Liver (tissue), 8 donors: ENCODE measurements at regions not wholly inside any gene's neighbourhood (a gene's known extent, or its start where the extent isn't known, plus 50 kb on each side); places are given as distances from the start of the nearest gene placed in this dataset.

Experiments used
- DNase-seq: peaks from one replicate; pipeline ENCODE4 v3.0.0-alpha.2; 2017; ENCODE audit warnings: low spot score
- H3K27ac ChIP-seq, 2 donors: one replicate each; pipeline ENCODE4 v1.7.0; 2013; ENCODE audit warnings: inconsistent platforms in 2 of 2, low read length in 2 of 2, control low read depth in 1 of 2, low read depth in 1 of 2, mild to moderate bottlenecking in 1 of 2
- H3K27me3 ChIP-seq, 4 donors: one replicate each; pipeline versions ENCODE4 v1.6.1 to v1.7.0; 2013; ENCODE audit warnings: low read length in 3 of 4, inconsistent platforms in 1 of 4, mild to moderate bottlenecking in 1 of 4, moderate library complexity in 1 of 4; ENCODE audit not compliant: control insufficient read depth in 4 of 4, insufficient read depth in 4 of 4
- H3K36me3 ChIP-seq, 4 donors: one replicate each; pipeline versions ENCODE4 v1.6.1 to v1.7.0; 2013; ENCODE audit warnings: low read length in 3 of 4, mild to moderate bottlenecking in 3 of 4, low read depth in 1 of 4, moderate library complexity in 1 of 4; ENCODE audit not compliant: control insufficient read depth in 4 of 4, insufficient read depth in 3 of 4
- H3K4me1 ChIP-seq, 4 donors: one replicate each; pipeline versions ENCODE4 v1.6.1 to v1.7.0; 2013; ENCODE audit warnings: low read length in 3 of 4, mild to moderate bottlenecking in 3 of 4, moderate library complexity in 1 of 4; ENCODE audit not compliant: control insufficient read depth in 4 of 4, insufficient read depth in 4 of 4
- H3K4me3 ChIP-seq, 3 donors: one replicate each; pipeline versions ENCODE4 v1.6.1 to v1.7.0; 2013; ENCODE audit warnings: low read length in 3 of 3, control low read depth in 1 of 3, low read depth in 1 of 3, mild to moderate bottlenecking in 1 of 3
- H3K9ac ChIP-seq, 2 donors: one replicate each; pipeline ENCODE4 v1.7.0; 2013; ENCODE audit warnings: low read length in 2 of 2, mild to moderate bottlenecking in 2 of 2, moderate library complexity in 2 of 2, control low read depth in 1 of 2, low read depth in 1 of 2
- H3K9me3 ChIP-seq, 4 donors: one replicate each; pipeline versions ENCODE4 v1.6.1 to v1.7.0; 2013; ENCODE audit warnings: low read length in 3 of 4; ENCODE audit not compliant: control insufficient read depth in 4 of 4
- ATF3 ChIP-seq: IDR thresholded peaks from 2 replicates; pipeline ENCODE4 v1.6.1; 2016; ENCODE audit warnings: antibody characterized with exemption
- EGR1 ChIP-seq, 2 donors: IDR thresholded peaks; 2 replicates each; pipeline ENCODE4 v1.6.1; 2016 to 2018; ENCODE audit warnings: antibody characterized with exemption in 2 of 2, low read depth in 2 of 2
- FOXA1 ChIP-seq: IDR thresholded peaks from 2 replicates; pipeline ENCODE4 v1.6.1; 2016; ENCODE audit warnings: antibody characterized with exemption
- FOXA2 ChIP-seq: IDR thresholded peaks from 2 replicates; pipeline ENCODE4 v1.6.1; 2016; ENCODE audit warnings: antibody characterized with exemption
- GABPA ChIP-seq, 2 donors: IDR thresholded peaks in 1 of 2; conservative IDR thresholded peaks in 1 of 2; 2 replicates each; pipeline ENCODE4 v1.6.1; 2016; ENCODE audit warnings: antibody characterized with exemption in 2 of 2, mild to moderate bottlenecking in 1 of 2, moderate library complexity in 1 of 2
- HNF4A ChIP-seq, 2 donors: conservative IDR thresholded peaks; 2 replicates each; pipeline ENCODE4 v1.6.1; 2016; ENCODE audit warnings: antibody characterized with exemption in 2 of 2, mild to moderate bottlenecking in 2 of 2
- HNF4G ChIP-seq: IDR thresholded peaks from 2 replicates; pipeline ENCODE4 v1.6.1; 2016; ENCODE audit warnings: antibody characterized with exemption
- JUND ChIP-seq, 2 donors: IDR thresholded peaks; 2 replicates each; pipeline ENCODE4 v1.6.1; 2016; ENCODE audit warnings: antibody characterized with exemption in 2 of 2
- MAX ChIP-seq: IDR thresholded peaks from 2 replicates; pipeline ENCODE4 v1.6.1; 2016; ENCODE audit warnings: antibody characterized with exemption
- NR2F2 ChIP-seq: IDR thresholded peaks from 2 replicates; pipeline ENCODE4 v1.6.1; 2016; ENCODE audit warnings: antibody characterized with exemption
- RAD21 ChIP-seq, 2 donors: IDR thresholded peaks; 2 replicates each; pipeline ENCODE4 v1.6.1; 2016; ENCODE audit warnings: antibody characterized with exemption in 2 of 2, mild to moderate bottlenecking in 2 of 2
- RXRA ChIP-seq, 2 donors: IDR thresholded peaks; 2 replicates each; pipeline ENCODE4 v1.6.1; 2017 to 2018; ENCODE audit warnings: antibody characterized with exemption in 2 of 2, mild to moderate bottlenecking in 1 of 2
- SP1 ChIP-seq: IDR thresholded peaks from 2 replicates; pipeline ENCODE4 v1.6.1; 2018; ENCODE audit warnings: antibody characterized with exemption, mild to moderate bottlenecking
- TAF1 ChIP-seq: conservative IDR thresholded peaks from 2 replicates; pipeline ENCODE4 v1.6.1; 2016; ENCODE audit warnings: antibody characterized with exemption, mild to moderate bottlenecking
- YY1 ChIP-seq: IDR thresholded peaks from 2 replicates; pipeline ENCODE4 v1.6.1; 2016; ENCODE audit warnings: antibody characterized with exemption, mild to moderate bottlenecking
- WGBS: extraction: QIAGEN DNeasy Blood & Tissue Kit; methylation state at CpG from one replicate; pipeline ENCODE4 v1.1.7; 2013; 5-methylcytosine and 5-hydroxymethylcytosine counted together
- TF ChIP-seq, protein P1 (sequence below): IDR thresholded peaks from 2 replicates; pipeline ENCODE4 v1.6.1; 2016; ENCODE audit warnings: antibody characterized with exemption, mild to moderate bottlenecking
- TF ChIP-seq, protein P2 (sequence below): fragments of 150-350 bp; IDR thresholded peaks from 2 replicates; pipeline ENCODE4 v1.5.1; 2017; ENCODE audit warnings: improper control_type of control experiment, low read depth, low read length; ENCODE audit not compliant: missing input control
- donor health status: healthy.
- donor health status: healthy.
- donor health status: healthy.
- donor health status: healthy.
- donor health status: healthy.

- Histone ChIP-seq H3K36me3 (no peaks in the 10 kb centered on the region), H3K27ac (no peak overlapping the region), H3K4me3 (no peak overlapping the region), H3K9me3 (no peaks in the 10 kb centered on the region), H3K9ac (no peak overlapping the region), H3K4me1 (peaks cover 0 to 1% (median 0%) of the 10 kb centered on the region in 4 donors), H3K27me3 (no peaks in the 10 kb centered on the region)
- no peak for TF ChIP-seq ATF3
- DNase-seq, result no peak
- WGBS, result 60% methylated on average over 3 of the region's 3 CpGs
Observed at GRCh38 chr10:61822781-61823230, 78.7 kb upstream of the ARID5B start.

GRCh38 chr10:61825001-61825400 is 76.5 kb upstream of the ARID5B start:
- H3K27me3 ChIP-seq, result no peaks in the 10 kb centered on the region
- 89% methylated on average over 5 of the region's 5 CpGs for WGBS
- no peaks in the 10 kb centered on the region for H3K9me3 ChIP-seq
- H3K27ac ChIP-seq, result no peak overlapping the region
- no peak overlapping the region for H3K4me3 ChIP-seq
- TF ChIP-seq MAX, result no peak
- TF ChIP-seq TAF1, result no peak
- no peak for TF ChIP-seq EGR1 (IDR thresholded peaks at IDR 0.05; ENCODE audit: low read depth in 2 of 2)
- TF ChIP-seq JUND (IDR thresholded peaks at IDR 0.05), result no peak
- no peak for TF ChIP-seq RAD21 (IDR thresholded peaks at IDR 0.05)
- TF ChIP-seq FOXA2, result no peak
- TF ChIP-seq, protein P1, sequence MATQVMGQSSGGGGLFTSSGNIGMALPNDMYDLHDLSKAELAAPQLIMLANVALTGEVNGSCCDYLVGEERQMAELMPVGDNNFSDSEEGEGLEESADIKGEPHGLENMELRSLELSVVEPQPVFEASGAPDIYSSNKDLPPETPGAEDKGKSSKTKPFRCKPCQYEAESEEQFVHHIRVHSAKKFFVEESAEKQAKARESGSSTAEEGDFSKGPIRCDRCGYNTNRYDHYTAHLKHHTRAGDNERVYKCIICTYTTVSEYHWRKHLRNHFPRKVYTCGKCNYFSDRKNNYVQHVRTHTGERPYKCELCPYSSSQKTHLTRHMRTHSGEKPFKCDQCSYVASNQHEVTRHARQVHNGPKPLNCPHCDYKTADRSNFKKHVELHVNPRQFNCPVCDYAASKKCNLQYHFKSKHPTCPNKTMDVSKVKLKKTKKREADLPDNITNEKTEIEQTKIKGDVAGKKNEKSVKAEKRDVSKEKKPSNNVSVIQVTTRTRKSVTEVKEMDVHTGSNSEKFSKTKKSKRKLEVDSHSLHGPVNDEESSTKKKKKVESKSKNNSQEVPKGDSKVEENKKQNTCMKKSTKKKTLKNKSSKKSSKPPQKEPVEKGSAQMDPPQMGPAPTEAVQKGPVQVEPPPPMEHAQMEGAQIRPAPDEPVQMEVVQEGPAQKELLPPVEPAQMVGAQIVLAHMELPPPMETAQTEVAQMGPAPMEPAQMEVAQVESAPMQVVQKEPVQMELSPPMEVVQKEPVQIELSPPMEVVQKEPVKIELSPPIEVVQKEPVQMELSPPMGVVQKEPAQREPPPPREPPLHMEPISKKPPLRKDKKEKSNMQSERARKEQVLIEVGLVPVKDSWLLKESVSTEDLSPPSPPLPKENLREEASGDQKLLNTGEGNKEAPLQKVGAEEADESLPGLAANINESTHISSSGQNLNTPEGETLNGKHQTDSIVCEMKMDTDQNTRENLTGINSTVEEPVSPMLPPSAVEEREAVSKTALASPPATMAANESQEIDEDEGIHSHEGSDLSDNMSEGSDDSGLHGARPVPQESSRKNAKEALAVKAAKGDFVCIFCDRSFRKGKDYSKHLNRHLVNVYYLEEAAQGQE, result no peak
- TF ChIP-seq SP1, result no peak
- no peak for TF ChIP-seq NR2F2
- no peak for TF ChIP-seq YY1
- no peak for TF ChIP-seq FOXA1
- H3K9ac ChIP-seq, result no peak overlapping the region
- H3K36me3 ChIP-seq, result no peaks in the 10 kb centered on the region
- no peak for DNase-seq
- H3K4me1 ChIP-seq, result no peaks in the 10 kb centered on the region

DNA sequence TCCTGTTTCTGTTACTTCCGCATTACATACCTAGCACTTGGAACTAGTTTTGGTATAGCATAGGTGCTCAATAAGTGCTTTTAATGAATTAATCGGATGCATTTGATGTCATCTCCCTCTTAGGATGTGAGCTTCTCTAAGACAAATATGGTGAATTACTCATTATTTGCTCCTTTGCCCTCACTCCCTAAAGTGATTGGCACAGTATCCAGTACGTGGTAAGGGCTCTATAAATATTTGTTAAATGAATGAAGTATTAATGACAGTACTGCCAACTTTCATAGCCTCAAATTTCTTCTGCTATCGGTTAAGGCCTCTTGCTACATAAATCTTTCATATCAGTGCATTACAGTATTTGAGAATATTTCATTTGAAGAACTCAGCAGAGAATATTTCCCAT is 75.9 kb upstream of the ARID5B start:
- Histone ChIP-seq H3K9me3 (no peaks in the 10 kb centered on the region), H3K4me1 (no peaks in the 10 kb centered on the region), H3K9ac (no peak overlapping the region), H3K4me3 (no peak overlapping the region), H3K27ac (no peak overlapping the region), H3K27me3 (no peaks in the 10 kb centered on the region), H3K36me3 (no peaks in the 10 kb centered on the region)
- DNase-seq, result no peak
- 81% methylated on average over 4 of the region's 4 CpGs for WGBS
- no peak for TF ChIP-seq ATF3
- no peak for TF ChIP-seq FOXA1
- TF ChIP-seq, protein P1, result no peak
- TF ChIP-seq TAF1, result no peak
- TF ChIP-seq NR2F2, result no peak
- no peak for TF ChIP-seq RAD21 (IDR thresholded peaks at IDR 0.05)
- TF ChIP-seq YY1, result no peak
- TF ChIP-seq GABPA (IDR thresholded peaks at IDR 0.05 in 1 of 2, conservative IDR thresholded peaks at IDR 0.05 in 1 of 2), result no peak
- TF ChIP-seq MAX, result no peak
- no peak for TF ChIP-seq HNF4A (conservative IDR thresholded peaks at IDR 0.05)
- TF ChIP-seq RXRA (IDR thresholded peaks at IDR 0.05), result no peak
- TF ChIP-seq, protein P2, sequence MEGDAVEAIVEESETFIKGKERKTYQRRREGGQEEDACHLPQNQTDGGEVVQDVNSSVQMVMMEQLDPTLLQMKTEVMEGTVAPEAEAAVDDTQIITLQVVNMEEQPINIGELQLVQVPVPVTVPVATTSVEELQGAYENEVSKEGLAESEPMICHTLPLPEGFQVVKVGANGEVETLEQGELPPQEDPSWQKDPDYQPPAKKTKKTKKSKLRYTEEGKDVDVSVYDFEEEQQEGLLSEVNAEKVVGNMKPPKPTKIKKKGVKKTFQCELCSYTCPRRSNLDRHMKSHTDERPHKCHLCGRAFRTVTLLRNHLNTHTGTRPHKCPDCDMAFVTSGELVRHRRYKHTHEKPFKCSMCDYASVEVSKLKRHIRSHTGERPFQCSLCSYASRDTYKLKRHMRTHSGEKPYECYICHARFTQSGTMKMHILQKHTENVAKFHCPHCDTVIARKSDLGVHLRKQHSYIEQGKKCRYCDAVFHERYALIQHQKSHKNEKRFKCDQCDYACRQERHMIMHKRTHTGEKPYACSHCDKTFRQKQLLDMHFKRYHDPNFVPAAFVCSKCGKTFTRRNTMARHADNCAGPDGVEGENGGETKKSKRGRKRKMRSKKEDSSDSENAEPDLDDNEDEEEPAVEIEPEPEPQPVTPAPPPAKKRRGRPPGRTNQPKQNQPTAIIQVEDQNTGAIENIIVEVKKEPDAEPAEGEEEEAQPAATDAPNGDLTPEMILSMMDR, result no peak
- TF ChIP-seq HNF4G, result no peak
- no peak for TF ChIP-seq EGR1 (IDR thresholded peaks at IDR 0.05; ENCODE audit: low read depth in 2 of 2)
- no peak for TF ChIP-seq SP1
- no peak for TF ChIP-seq JUND (IDR thresholded peaks at IDR 0.05)
